ENCODE measurements at regions not wholly inside any gene's neighbourhood (a gene's known extent, or its start where the extent isn't known, plus 50 kb on each side); places are given as distances from the start of the nearest gene placed in this dataset.

DNA sequence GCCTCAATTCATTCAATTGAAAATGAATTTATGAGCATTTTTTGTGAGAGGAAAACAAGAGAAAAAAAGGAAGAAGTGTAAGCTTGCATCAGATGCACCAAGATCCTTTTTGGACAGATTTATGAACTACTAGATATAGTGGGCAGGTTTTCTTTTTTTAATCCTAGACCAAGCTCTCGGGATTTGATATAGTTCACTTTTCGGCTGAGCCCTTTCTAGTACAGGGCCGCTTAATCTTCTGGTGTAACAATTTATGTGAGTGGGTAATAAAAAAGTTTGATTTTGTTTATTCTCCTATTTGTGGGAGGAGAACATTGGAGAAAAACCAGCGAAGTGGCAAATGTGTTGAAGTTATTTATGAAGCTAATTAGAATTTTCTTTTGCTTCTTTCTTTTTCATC is 538.0 kb downstream of the UTRN start (continued):
- TF ChIP-seq, protein P1, sequence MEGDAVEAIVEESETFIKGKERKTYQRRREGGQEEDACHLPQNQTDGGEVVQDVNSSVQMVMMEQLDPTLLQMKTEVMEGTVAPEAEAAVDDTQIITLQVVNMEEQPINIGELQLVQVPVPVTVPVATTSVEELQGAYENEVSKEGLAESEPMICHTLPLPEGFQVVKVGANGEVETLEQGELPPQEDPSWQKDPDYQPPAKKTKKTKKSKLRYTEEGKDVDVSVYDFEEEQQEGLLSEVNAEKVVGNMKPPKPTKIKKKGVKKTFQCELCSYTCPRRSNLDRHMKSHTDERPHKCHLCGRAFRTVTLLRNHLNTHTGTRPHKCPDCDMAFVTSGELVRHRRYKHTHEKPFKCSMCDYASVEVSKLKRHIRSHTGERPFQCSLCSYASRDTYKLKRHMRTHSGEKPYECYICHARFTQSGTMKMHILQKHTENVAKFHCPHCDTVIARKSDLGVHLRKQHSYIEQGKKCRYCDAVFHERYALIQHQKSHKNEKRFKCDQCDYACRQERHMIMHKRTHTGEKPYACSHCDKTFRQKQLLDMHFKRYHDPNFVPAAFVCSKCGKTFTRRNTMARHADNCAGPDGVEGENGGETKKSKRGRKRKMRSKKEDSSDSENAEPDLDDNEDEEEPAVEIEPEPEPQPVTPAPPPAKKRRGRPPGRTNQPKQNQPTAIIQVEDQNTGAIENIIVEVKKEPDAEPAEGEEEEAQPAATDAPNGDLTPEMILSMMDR (IDR thresholded peaks at IDR 0.05; ENCODE audit: control extremely low read depth in 1 of 3, insufficient read depth in 1 of 3, low read depth in 1 of 3, low read length in 3 of 3) = no peak
- TF ChIP-seq PHF8 (conservative IDR thresholded peaks at IDR 0.05; ENCODE audit: low read depth, low read length) (no peak), NANOG (IDR thresholded peaks at IDR 0.05; ENCODE audit: insufficient read depth, low read depth, low read length, poor library complexity, severe bottlenecking) (no peak)
- TF ChIP-seq, protein P2, sequence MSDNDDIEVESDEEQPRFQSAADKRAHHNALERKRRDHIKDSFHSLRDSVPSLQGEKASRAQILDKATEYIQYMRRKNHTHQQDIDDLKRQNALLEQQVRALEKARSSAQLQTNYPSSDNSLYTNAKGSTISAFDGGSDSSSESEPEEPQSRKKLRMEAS (IDR thresholded peaks at IDR 0.05) = no peak

All from H1 (cell line).